H9 (cell line): ENCODE measurements at regions not wholly inside any gene's neighbourhood (a gene's known extent, or its start where the extent isn't known, plus 50 kb on each side); places are given as distances from the start of the nearest gene placed in this dataset.

Experiments used
- DNase-seq: peaks from one replicate; pipeline ENCODE4 v3.0.0-alpha.2; 2017
- H2AFZ ChIP-seq: one replicate; pipeline ENCODE4 v1.6.1; 2013; ENCODE audit warnings: mild to moderate bottlenecking, low read length, control low read depth, moderate library complexity
- H2AK5ac ChIP-seq: 2 replicates; pipeline ENCODE4 v1.6.1; 2013; ENCODE audit warnings: low read length, control low read depth, mixed read lengths; ENCODE audit not compliant: insufficient read length
- H2BK120ac ChIP-seq: one replicate; pipeline ENCODE4 v1.6.1; 2013; ENCODE audit warnings: low read depth, mild to moderate bottlenecking, low read length, control low read depth, inconsistent platforms; ENCODE audit not compliant: poor library complexity, severe bottlenecking
- H2BK12ac ChIP-seq: 2 replicates; pipeline ENCODE4 v1.6.1; 2013; ENCODE audit warnings: low read length, control low read depth, mixed read lengths, low read depth; ENCODE audit not compliant: insufficient read length
- H2BK15ac ChIP-seq: 2 replicates; pipeline ENCODE4 v1.6.1; 2013; ENCODE audit warnings: low read depth, low read length, control low read depth
- H2BK20ac ChIP-seq: one replicate; pipeline ENCODE4 v1.6.1; 2013; ENCODE audit warnings: low read depth, mild to moderate bottlenecking, low read length, control low read depth, inconsistent platforms; ENCODE audit not compliant: poor library complexity, severe bottlenecking
- H2BK5ac ChIP-seq: 2 replicates; pipeline ENCODE4 v1.6.1; 2013; ENCODE audit warnings: low read length, control low read depth, mixed read lengths; ENCODE audit not compliant: insufficient read length
- H3K14ac ChIP-seq: 2 replicates; pipeline ENCODE4 v1.6.1; 2013; ENCODE audit warnings: low read length, control low read depth; ENCODE audit not compliant: insufficient read depth
- H3K18ac ChIP-seq: 2 replicates; pipeline ENCODE4 v1.6.1; 2013; ENCODE audit warnings: low read depth, mild to moderate bottlenecking, mixed read lengths, low read length, control low read depth; ENCODE audit not compliant: insufficient read length
- H3K23ac ChIP-seq: 2 replicates; pipeline ENCODE4 v1.6.1; 2013; ENCODE audit warnings: low read length, control low read depth, mixed read lengths, low read depth; ENCODE audit not compliant: insufficient read length
- H3K23me2 ChIP-seq: 2 replicates; pipeline ENCODE4 v1.6.1; 2013; ENCODE audit warnings: low read depth, mild to moderate bottlenecking, mixed read lengths, low read length, control low read depth; ENCODE audit not compliant: insufficient read length, poor library complexity, severe bottlenecking
- H3K27ac ChIP-seq: 2 replicates; pipeline ENCODE4 v1.5.1; 2013; ENCODE audit warnings: low read length, control low read depth, mixed read lengths, low read depth; ENCODE audit not compliant: insufficient read length
- H3K27me3 ChIP-seq: 2 replicates; pipeline ENCODE4 v1.6.1; 2013; ENCODE audit warnings: low read length, control low read depth, inconsistent platforms; ENCODE audit not compliant: insufficient read depth
- H3K4ac ChIP-seq: 2 replicates; pipeline ENCODE4 v1.6.1; 2013; ENCODE audit warnings: low read depth, mild to moderate bottlenecking, control low read depth, inconsistent platforms, low read length, moderate library complexity
- H3K4me1 ChIP-seq: 2 replicates; pipeline ENCODE4 v1.6.1; 2013; ENCODE audit warnings: low read length, control low read depth, inconsistent platforms; ENCODE audit not compliant: insufficient read depth
- H3K4me2 ChIP-seq: 2 replicates; pipeline ENCODE4 v1.6.1; 2013; ENCODE audit warnings: low read length, control low read depth, mixed read lengths; ENCODE audit not compliant: insufficient read length, insufficient read depth
- H3K56ac ChIP-seq: 2 replicates; pipeline ENCODE4 v1.6.1; 2013; ENCODE audit warnings: low read depth, mild to moderate bottlenecking, mixed read lengths, low read length, control low read depth; ENCODE audit not compliant: insufficient read length
- H3K79me1 ChIP-seq: 2 replicates; pipeline ENCODE4 v1.6.1; 2013; ENCODE audit warnings: low read depth, mild to moderate bottlenecking, moderate library complexity, low read length, control low read depth, inconsistent platforms; ENCODE audit not compliant: insufficient read depth, poor library complexity, severe bottlenecking
- H3K79me2 ChIP-seq: 2 replicates; pipeline ENCODE4 v1.6.1; 2013; ENCODE audit warnings: low read length, control low read depth, inconsistent platforms; ENCODE audit not compliant: insufficient read depth
- H3K9ac ChIP-seq: 2 replicates; pipeline ENCODE4 v1.6.1; 2013; ENCODE audit warnings: low read length, control low read depth, mixed read lengths; ENCODE audit not compliant: insufficient read length; ENCODE audit errors: extremely low read depth
- H3K9me3 ChIP-seq: one replicate; pipeline ENCODE4 v1.6.1; 2013; ENCODE audit warnings: low read depth, low read length, inconsistent platforms; ENCODE audit not compliant: control insufficient read depth
- H3T11ph ChIP-seq: one replicate; pipeline ENCODE4 v1.6.1; 2013; ENCODE audit warnings: mild to moderate bottlenecking, low read length, control low read depth, inconsistent platforms
- H4K20me1 ChIP-seq: one replicate; pipeline ENCODE4 v1.6.1; 2013; ENCODE audit not compliant: control insufficient read depth, insufficient read length, insufficient read depth
- H4K5ac ChIP-seq: 2 replicates; pipeline ENCODE4 v1.6.1; 2013; ENCODE audit warnings: low read depth, mild to moderate bottlenecking, mixed read lengths, low read length, control low read depth; ENCODE audit not compliant: insufficient read length
- H4K8ac ChIP-seq: replicated peaks from 2 replicates; pipeline ENCODE4 v1.6.1; 2013; ENCODE audit warnings: low read length, control low read depth, mixed read lengths, low read depth; ENCODE audit not compliant: insufficient read length
- H4K91ac ChIP-seq: 2 replicates; pipeline ENCODE4 v1.6.1; 2013; ENCODE audit warnings: low read depth, mild to moderate bottlenecking, moderate library complexity, mixed read lengths, low read length, control low read depth; ENCODE audit not compliant: insufficient read length
- H3K27ac Mint-ChIP-seq, 3 experiments: 2 replicates in 2 of 3; 3 replicates in 1 of 3; pipeline ENCODE4 v1.8.0; 2020 to 2021; ENCODE audit warnings: mixed read lengths in 3 of 3, mild to moderate bottlenecking in 1 of 3, moderate library complexity in 1 of 3
- H3K27me3 Mint-ChIP-seq: 2 replicates; pipeline ENCODE4 v1.8.0; 2021; ENCODE audit warnings: low read depth, mild to moderate bottlenecking, moderate library complexity, mixed read lengths
- H3K36me3 Mint-ChIP-seq, 3 experiments: 2 replicates in 2 of 3; 3 replicates in 1 of 3; pipeline ENCODE4 v1.8.0; 2020 to 2021; ENCODE audit warnings: low read depth in 3 of 3, mixed read lengths in 3 of 3; ENCODE audit not compliant: insufficient read depth in 1 of 3
- H3K4me1 Mint-ChIP-seq, 2 experiments: 2 replicates each; pipeline ENCODE4 v1.8.0; 2020; ENCODE audit warnings: mixed read lengths in 2 of 2
- H3K4me3 Mint-ChIP-seq, 2 experiments: 2 replicates in 1 of 2; 3 replicates in 1 of 2; pipeline ENCODE4 v1.8.0; 2020 to 2021; ENCODE audit warnings: mild to moderate bottlenecking in 2 of 2, mixed read lengths in 2 of 2, moderate library complexity in 1 of 2
- H3K9me3 Mint-ChIP-seq, 2 experiments: 2 replicates in 1 of 2; 3 replicates in 1 of 2; pipeline ENCODE4 v1.8.0; 2020; ENCODE audit warnings: mild to moderate bottlenecking in 2 of 2, mixed read lengths in 2 of 2, moderate library complexity in 1 of 2
- CTCF ChIP-seq: fragments of 200-600 bp; sonication (generic); conservative IDR thresholded peaks from 3 replicates; pipeline ENCODE4 v1.8.0; 2021; ENCODE audit warnings: antibody characterized with exemption, mild to moderate bottlenecking
- WGBS: extraction: QIAGEN DNeasy Blood & Tissue Kit; methylation state at CpG from one replicate; pipeline ENCODE4 v1.1.7; 2013; ENCODE audit warnings: missing lambda C conversion rate, low lambda C conversion rate, mixed read lengths; ENCODE audit not compliant: insufficient read length; ENCODE audit errors: extremely low coverage; 5-methylcytosine and 5-hydroxymethylcytosine counted together

GRCh38 chr13:93147946-93148345 lies 78.7 kb upstream of the GPC6 start:
- Histone ChIP-seq H2BK12ac (no peak overlapping the region), H2BK15ac (no peak overlapping the region), H3K56ac (no peak overlapping the region), H4K20me1 (no peaks in the 10 kb centered on the region), H2AK5ac (no peak overlapping the region), H3K27ac (no peak overlapping the region), H3K79me1 (no peaks in the 10 kb centered on the region), H2AFZ (no peak overlapping the region), H3K18ac (no peak overlapping the region), H4K5ac (no peak overlapping the region), H3K14ac (no peak overlapping the region), H3K4me2 (no peak overlapping the region), H3K79me2 (no peaks in the 10 kb centered on the region), H3K23me2 (no peaks in the 10 kb centered on the region), H3K23ac (no peak overlapping the region), H3K9me3 (no peaks in the 10 kb centered on the region), H3K4ac (no peak overlapping the region), H2BK120ac (no peak overlapping the region), H3K4me1 (0 out of 2 replicates have a peak, but pooled peaks cover 2% of the 10 kb centered on the region), H4K8ac (no peak overlapping the region), H2BK5ac (no peak overlapping the region), H3T11ph (no peak overlapping the region), H3K27me3 (no peaks in the 10 kb centered on the region), H4K91ac (no peak overlapping the region), H2BK20ac (no peak overlapping the region), H3K9ac (no peak overlapping the region)
- TF ChIP-seq CTCF, result no peak
- Mint-ChIP-seq H3K4me3 (no peak overlapping the region), H3K27ac (no peak overlapping the region), H3K27me3 (no peaks in the 10 kb centered on the region), H3K36me3 (no peaks in the 10 kb centered on the region), H3K4me1 (peaks cover 13 to 17% of the 10 kb centered on the region in 2 experiments), H3K9me3 (no peaks in the 10 kb centered on the region)
- no peak for DNase-seq
- WGBS, result no CpG with 5 or more reads among the region's 5 CpGs
